ENCODE measurements at regions not wholly inside any gene's neighbourhood (a gene's known extent, or its start where the extent isn't known, plus 50 kb on each side); places are given as distances from the start of the nearest gene placed in this dataset.

- TF ChIP-seq POLR2A (IDR thresholded peaks at IDR 0.05; ENCODE audit: low read length) (no peak), GATA1 (IDR thresholded peaks at IDR 0.05; ENCODE audit: low read depth, low read length) (no peak)
Observed at GRCh38 chr9:32067261-32067660, 317.2 kb upstream of the ACO1 start.

All from erythroblast (primary cell).